Hematopoietic multipotent progenitor cell treated with erythropoietin and hydrocortisone succinate and interleukin-3 and kit ligand, for 17 days (in vitro differentiated cells): ENCODE measurements at regions not wholly inside any gene's neighbourhood (a gene's known extent, or its start where the extent isn't known, plus 50 kb on each side); places are given as distances from the start of the nearest gene placed in this dataset.
A peak's percentile ranks its signal among the peaks of the same experiment; 100 is the strongest.

Experiments
- DNase-seq: peaks from one replicate; pipeline ENCODE4 v3.0.0-alpha.2; 2015; ENCODE audit warnings: low spot score

DNA sequence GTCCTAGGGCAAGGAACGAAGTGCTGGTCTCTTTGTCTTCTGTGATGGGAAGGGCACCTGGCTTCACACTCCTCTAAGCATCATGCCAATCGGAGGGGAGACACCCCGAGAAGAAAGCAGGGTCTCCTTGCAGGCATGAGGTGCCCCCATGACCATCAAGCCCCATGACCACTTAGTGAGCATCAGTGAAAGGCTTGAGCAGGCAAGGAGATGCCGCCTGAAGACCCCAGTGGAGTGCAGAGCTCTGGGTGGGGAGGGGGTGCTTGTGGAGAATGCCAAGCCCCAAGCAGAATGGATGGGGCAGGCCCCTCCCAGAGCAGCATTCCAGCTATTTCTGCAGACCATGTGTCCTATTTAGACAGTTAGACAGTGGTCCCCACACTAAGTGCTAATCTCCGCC is 232.7 kb upstream of the TNRC6C start:
- no peak for DNase-seq

DNA sequence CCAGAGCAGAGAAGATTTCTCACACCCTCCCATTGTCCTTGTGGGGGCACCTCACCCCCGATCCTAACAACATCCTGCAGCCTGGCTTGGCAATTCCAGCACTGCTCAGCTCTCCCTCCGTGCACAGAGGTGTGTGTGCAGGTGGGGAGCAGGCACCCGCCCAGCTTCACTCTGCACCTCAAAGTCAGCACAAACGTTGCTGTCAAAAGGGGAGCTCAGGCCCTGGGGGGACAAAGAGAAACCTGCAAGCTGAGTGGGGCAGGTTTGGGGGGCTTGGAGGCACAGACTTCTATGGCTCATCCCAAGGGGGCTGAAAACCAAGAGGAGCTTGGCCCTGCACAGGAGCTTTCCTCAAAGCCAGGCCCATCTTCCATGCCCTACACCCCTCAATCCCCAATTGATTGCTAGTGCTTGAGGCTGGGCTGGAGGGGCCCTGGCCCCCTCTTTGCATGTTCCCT is 231.9 kb upstream of the TNRC6C start:
- DNase-seq: no peak

DNA sequence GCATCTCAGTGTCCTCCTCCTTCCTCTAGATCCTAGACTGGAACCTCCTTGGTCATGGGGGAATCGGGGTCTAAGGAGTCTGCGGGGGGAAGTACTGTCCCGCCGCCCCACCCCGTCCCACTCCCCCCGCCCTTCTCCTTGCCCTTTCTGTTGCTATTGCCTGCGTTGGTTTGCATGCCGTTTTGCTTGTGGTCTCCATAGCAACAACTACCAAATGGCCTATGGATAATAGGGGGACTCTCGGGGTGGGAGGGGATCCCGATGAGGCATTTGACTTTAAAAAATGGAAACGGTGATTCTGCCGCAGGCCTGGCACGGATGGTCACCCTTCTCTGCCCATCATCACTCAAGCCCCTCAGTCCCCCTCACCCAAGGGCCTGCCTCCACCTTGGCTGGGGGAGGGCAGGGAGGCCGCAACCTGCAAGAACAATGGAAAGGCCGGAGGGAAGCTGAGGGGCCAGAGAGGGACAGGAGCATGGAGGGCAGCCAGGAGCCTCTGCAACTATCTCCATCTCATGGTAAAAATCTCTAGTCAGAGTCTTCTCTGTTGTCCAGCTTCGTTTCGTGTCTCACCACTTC is 231.4 kb upstream of the TNRC6C start:
- DNase-seq: no peak

DNA sequence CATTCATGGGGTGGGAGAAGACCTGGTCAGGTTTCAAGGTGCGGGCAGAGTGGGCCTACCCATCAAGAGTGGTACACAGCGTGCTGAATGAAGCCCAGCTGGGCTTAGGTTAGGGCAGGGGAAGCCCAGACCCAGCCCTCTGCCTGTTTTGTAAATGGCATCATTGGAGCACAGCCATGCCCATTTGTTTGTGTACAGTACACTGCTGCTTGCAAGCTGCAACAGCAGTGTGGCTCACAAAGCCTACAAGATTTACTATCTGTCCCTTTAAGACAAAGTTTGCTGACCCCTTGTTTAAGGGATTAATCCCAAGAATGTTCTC is 230.1 kb upstream of the TNRC6C start:
- DNase-seq: no peak

DNA sequence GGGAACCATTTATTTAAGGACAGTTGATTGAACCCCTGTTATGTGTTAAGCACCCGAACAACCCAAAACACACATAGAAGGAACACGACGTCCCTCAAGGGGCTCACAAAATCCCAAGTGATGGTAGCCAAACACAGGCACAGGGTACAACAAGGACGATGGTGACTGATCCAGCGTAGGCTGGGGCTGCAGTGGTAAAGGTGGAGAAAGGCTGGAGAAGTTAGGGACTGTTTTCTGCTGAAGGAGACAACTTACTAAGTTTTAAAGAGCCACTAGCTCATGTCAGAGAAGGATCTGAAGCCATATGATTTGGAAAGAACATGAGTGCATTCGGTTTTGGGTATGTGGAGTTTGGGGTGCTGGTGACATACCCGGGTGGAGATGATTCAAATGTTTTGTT is 229.6 kb upstream of the TNRC6C start:
- no peak for DNase-seq

DNA sequence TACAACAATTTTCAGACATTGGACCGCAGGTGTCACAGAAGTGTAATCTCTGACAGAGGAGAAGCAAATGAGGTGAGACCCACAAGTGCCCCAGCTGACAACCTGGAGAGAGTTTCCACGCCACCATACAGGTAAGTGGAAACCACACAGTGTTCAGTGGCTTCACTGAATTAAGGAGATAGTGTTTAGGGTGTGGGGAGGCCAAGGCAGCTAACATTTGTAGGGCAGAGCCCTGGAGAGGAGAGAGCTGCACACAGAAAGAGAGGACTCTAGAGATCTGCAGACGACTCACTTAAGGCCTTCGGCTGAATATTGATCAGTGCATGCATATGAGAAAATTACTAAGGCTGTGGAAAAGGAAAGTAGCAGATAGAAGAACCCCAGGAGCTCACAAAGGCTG is 228.9 kb upstream of the TNRC6C start:
- DNase-seq: no peak

DNA sequence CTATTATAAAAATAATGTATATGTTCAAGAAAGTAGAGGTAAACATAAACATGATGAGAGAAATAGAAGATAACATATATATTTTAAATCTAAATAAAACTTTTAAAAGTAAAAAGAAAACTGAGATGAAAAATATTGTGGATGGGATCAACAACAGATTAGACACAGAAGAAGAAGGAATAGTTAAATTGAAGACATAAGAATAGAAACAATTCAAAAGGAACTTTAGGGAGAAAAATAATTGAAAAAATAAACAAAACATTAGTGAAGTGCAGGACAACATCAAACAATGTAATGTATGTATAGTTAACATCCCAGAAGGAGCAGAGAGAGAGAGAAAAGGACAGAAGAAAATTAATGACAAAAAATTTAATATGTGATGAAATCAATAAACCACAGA is 228.1 kb upstream of the TNRC6C start:
- DNase-seq: no peak

DNA sequence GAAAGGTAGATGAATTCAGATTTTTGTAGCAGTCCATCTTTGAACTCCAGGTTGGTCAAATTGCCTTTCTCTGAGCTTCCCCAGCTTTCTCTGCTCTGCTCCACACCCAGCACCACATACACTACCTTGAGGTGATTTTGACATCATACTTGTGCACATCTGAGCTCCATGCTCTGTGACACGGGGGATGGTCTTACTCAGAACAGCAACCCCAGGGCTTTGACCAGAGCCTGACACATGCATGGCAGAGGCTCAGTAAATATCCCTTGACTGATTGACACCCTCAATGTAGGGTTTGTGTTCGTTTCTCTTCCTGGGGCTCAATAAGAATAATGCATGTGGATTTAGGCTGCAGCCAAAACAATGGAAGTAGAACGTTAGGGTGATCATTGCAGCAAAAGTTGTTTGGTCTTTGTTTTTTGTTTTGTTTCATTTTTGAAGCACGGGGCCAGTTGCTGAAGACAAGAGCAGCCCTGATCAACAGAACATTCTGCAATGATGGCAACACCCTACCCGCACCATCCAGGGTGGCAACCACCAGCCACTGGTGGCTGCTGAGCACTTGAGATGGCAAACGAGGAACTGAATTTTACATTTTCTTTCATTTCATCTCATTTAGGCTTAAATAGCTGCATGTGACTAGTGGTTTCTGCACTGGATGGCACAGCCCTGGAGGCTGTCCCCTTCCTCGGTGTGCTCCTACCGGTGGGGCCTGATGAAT is 224.8 kb upstream of the TNRC6C start:
- DNase-seq: no peak

DNA sequence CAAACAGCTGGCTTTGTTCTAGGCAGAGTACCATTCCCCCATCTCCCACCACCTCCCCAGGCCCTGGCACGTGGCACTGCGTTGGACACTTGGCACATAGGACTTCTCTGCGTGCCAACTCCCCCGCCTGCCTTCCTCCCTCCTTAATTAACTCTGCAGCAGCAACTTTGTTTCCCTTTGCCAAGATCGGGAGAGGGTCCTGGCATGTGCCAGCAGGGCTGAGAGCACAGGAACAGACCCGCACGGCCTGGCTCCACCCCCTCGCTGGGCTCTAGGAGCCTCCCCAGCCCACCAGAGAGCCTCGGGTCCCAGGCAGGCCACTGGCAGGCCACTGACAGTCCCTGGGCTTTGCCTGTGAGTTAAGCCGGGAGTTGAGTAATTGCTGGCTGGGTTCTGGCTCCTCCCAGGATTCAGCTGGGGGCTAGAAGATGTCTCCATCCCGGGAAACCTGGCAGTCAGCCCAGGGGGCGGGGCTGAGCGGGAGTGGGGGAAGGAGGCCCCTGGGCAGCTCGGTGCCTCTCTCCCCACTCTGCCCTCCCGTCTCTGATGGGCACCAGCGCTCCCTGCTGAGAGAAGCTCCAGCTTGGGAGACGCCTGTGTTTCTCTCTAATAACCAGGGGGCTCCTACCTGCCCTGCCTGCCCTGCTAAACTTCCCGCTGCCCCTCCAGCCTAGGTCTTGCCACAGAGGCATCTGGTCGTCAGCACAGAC is 224.0 kb upstream of the TNRC6C start:
- DNase-seq: no peak

DNA sequence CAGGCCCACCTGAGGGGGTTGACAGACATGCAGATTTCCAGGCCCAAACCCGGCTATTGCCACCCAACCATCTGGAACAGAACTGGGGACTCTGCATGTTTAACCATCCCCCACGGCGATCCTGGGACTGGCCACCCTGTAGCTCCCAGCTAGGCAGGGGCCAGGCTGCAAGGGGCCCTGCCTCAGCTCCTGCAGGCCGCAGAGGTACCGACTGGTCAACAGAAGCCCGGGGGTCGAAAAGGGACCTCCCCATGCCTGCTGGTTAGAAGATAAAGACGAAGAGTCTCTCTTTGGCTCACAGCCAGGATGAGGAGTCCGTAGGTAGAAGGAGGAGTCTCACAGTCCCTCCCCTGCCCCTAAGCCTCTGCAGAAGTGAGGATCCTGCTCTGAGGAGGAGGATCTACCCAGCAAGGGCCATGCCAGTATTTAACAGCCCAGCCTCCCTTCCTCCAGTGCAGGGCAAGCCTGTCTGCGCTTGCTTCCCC is 223.4 kb upstream of the TNRC6C start:
- peak; percentile 61 for DNase-seq

DNA sequence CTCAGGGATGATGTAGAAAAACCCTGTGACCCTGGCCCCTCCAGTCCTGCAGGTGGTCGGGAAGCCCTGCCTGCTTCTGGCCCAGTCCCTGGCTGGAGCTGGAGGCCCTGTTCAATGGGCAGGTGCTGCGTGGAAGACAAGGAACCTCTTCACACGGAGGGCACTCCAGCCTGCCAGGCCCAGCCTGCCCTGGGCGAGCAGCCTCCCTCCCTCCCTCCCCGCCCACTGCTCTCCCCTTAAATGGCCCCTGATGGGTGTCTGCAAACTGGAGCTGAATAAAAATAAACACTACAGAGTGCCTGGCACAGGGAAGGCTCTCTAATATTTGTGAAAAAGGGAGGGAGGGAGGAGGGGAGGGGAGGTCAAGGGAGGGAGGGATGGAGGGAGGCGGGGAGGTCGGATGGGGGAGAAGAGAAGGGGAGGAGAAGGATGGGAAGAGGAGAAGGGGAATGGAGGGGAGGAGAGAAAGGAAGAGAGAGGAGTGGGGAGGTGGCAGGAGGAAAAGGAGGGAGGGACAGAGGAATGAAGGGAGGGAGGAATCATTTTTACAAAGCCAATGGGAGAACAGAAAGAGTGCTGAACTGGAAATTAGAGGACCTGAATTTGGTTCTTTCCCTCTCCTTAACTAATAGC is 222.8 kb upstream of the TNRC6C start:
- DNase-seq: no peak

DNA sequence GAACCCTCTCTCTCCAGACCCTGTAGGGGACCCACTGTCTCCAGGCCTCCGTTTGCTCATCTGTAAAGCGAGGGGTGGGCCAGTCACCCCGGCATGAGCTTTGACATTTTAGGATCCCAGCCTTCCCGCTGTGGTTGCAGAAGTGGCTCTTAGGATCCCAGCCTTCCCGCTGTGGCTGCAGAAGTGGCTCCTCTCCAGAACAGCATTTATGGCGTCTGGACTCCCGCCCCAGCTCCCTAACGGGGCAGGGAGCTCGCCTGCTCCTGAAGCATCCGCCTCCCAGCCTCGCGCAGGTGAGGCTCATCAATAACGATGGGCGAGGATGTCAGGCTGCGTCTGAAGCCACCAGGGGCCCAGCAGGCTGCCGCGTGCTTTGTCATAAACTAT is 222.3 kb upstream of the TNRC6C start:
- DNase-seq: no peak

DNA sequence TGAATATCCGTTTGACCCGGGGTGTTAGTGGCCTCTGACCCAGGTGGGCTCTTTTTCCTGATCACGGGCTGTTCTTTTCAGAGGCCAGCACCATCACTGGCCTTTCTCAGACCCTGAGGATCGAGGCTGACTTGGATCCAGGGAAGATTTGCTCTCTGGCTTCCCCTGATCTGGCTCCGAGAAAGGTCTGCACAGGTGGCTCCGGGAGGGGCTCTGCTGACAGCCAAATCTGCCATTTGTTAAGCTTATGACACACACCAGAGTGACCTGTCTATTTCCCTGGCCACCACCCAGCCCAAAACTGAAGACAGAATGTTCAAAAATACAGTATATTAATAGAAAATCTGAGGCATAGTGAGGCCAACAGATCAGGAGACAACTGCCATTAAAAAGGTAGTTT is 221.8 kb upstream of the TNRC6C start:
- DNase-seq: no peak

DNA sequence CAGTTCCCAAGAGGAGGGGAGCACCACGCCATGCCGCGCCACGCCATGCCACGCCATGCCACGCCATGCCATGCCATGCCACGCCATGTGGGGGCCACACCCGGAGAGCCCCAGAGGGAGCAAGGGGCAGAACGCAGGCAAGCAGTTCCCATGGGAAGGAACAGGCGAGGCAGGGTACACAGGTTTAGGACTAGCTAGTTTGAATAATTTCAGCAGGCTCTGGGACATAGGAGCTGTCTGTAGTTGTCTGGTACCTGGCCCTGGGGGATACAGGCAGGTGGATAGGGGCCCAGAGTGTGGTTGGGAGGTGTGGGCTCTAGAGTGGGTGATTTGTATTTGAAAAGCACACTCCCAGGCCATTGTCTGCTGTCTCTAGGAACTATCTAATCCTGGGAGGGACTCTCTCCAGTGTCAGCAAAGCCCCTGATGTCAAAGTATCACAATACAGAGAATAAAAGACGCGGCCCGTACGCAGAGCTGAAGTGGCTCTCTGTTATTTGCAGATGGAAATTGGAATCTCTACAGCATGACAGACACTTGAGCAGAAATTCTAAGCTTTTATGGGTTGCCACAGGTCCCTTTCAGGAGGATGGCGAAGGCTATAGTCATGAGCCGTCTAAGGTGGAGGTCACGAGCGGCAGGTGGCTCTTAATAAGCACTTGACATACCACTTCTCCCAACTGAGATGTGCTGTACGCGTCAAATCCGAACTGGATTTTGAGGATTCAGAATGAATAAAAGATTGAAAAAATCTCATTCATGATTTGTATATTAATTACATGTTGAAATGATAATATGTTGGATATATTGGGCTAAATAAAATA is 220.8 kb upstream of the TNRC6C start:
- DNase-seq: no peak

DNA sequence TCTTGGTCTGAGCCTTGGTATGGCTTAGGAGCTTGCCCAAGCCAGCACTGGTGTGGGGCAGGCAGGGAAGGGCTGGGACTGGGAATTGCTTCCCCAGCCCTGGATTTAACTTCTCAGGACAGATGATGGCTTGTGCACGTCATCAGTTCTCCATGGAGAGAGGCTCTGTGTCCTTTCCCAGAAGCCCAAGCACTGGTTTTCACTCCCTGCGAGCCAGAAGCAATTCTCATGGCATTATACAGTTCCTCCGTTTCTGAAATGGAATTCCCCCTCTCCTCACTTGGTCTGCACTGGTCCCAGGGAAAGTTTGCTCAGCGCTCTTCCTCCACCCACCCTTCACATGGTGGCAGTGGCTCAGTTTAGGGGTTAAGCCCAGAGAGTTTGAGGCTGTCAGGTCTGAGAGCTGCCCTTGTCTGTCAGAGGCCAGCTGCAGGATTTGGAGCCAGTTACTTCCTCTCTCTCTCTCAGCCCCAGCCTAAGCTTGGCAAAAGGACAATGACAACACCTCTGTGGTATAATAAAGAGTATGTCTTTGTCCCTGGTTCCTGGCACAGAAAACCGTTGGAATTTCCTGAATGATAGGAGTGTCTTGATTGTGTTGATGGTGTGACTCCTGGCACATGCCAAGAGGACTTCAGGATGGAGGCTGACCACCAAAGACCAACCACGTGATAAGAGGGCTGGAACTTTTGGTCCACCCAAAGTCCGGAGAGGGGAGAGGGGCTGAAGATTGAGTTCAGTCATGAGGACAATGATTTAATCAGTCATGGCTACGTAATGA is 219.6 kb upstream of the TNRC6C start:
- no peak for DNase-seq

DNA sequence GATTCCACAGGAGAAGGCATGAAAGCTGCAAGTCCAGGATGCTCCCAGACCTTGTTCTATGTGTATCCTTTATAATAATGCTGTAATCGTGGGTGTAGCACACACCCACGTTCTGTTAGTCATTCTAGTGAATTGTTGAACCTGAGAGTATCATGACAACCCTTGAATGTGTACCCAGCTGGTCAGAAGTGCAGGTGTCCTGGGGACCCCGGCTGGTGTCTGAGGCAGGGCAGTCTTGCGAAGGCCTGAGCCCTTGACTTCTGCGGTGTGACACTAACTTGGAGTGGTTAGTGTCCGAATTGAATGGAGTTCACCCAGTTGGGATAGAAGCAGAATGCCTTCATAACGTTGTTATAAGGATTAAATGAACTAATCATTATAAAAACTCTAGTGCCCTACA is 218.0 kb upstream of the TNRC6C start:
- DNase-seq: no peak

DNA sequence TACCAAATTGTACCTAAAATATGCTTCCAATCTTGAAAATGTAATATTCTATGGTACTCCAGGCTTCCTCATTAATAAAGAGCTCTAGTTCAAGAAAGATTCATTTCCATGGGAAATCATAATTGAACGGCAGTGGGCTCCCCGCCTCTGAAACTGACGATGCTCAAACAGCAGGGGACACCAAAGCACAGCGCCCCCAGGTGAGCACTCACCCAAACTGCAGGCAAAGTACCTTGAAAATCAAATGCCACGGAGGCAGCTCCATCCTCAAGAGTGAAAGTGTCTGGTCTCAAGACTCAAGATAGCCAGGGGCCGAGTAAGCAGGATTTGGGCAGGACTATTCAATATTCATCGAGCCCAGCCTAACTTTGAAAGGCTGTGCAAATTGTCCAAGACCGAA is 217.4 kb upstream of the TNRC6C start:
- peak; percentile 26 for DNase-seq

DNA sequence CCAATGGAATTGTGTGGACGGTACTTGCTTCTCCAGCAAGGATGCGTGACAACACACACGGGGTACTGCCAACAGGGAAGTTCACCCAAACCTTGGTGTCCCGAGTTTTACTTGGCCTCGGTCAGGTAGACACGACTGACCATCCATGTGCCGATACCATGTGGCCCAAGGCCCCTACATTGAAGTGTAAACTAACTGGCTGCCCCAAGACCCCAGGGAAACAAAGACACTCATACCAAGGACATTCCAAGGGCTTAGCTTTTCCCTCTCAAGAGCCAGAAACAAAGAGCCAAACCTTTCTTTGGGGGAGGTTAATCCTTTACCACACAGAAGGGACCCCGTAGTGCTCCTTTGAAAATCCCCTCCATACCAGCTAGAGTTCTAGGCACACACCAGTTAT is 215.9 kb upstream of the TNRC6C start:
- DNase-seq: no peak

DNA sequence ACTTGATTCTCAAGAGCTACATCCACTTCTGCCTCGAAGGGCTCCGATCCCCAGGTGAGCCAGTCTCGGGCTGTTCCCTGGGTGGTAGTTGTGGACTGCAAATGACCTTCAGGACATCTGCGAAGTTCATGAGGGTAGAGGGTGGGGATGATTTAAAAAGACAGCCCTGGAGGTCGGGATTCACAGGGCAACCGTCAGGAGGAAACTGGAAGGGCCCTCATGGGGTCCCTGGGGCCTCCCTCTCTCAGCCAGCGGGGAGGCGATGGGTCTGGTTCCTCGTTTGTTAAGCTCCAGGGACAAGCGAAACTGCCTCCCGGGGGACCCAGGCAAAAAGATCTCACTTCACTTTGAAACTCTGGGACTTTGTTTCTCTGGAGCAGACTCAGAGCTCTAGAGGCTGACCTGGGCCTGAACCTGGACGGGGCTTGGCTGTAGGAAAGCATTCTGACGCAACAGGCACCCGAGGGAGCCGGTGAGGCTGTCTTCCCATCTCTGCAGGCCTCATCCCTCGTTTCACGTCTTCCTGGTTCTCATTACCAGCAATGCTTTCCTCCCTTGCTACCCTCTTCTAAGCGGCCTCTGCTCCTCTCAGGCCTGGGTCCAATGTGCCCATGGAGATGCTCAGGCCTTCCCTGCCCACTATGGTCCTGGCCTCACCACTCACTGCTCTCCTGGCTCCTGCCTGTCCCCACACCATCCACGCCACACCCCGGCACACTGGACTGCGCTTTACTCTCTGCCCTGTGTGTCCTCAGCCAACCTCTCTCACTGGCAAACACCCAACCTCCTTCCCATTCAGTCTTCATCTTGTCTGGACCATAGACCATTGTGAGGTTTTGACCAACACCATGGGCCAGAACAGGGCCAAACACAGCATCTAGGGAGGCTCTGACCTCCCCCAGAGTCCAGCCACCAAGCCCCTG is 214.2 kb upstream of the TNRC6C start:
- no peak for DNase-seq

DNA sequence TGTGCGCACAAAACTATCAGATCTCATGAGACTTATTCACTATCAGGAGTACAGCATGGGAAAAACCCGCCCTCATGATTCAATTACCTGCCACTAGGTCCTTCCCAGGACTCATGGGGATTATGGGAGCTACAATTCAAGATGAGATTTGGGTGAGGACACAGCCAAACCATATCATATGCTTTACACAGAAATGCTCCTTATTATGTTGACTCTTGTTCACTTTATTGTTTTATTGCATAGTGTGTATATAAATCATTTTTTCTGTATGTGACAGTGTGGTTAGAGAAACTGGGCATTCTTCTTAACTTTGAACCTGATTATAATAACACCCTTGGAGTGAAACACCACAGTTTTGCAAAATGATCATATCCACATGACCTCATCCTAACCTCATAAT is 212.8 kb upstream of the TNRC6C start:
- DNase-seq: no peak
